Lower lobe of right lung (tissue), 2 donors: ENCODE measurements at regions not wholly inside any gene's neighbourhood (a gene's known extent, or its start where the extent isn't known, plus 50 kb on each side); places are given as distances from the start of the nearest gene placed in this dataset.
"Not testable (repeated sequence)": the region's sequence is repeated elsewhere in the genome, so short reads cannot be mapped to it uniquely, and the experiment has no call there.

ENCODE experiments used
- ATAC-seq, 2 donors: fragments of 200-7000 bp; cut with Tn5 transposase; one replicate each; pipeline ENCODE4 v1.9.1; 2020 to 2022; ENCODE audit warnings: mild to moderate bottlenecking in 2 of 2, moderate library complexity in 2 of 2
- DNase-seq: peaks from one replicate; pipeline ENCODE4 v3.0.0-alpha.2; 2020
- H3K27ac ChIP-seq: fragments of 200-600 bp; one replicate; pipeline ENCODE4 v1.8.0; 2022
- H3K27me3 ChIP-seq: fragments of 200-600 bp; one replicate; pipeline ENCODE4 v1.8.0; 2022; ENCODE audit warnings: low read depth
- H3K36me3 ChIP-seq: fragments of 200-600 bp; one replicate; pipeline ENCODE4 v1.8.0; 2022; ENCODE audit warnings: mild to moderate bottlenecking
- H3K4me1 ChIP-seq: fragments of 200-600 bp; one replicate; pipeline ENCODE4 v1.8.0; 2022
- H3K4me3 ChIP-seq: fragments of 200-600 bp; one replicate; pipeline ENCODE4 v1.8.0; 2022; ENCODE audit warnings: mild to moderate bottlenecking
- H3K9me3 ChIP-seq: fragments of 200-600 bp; one replicate; pipeline ENCODE4 v1.8.0; 2022
- intact Hi-C: fragments of 100-400 bp; cut with DNase I; formaldehyde crosslinking; loops from one replicate; pipeline ENCODE4 v1.11.0; 2022
- TF ChIP-seq, protein P1 (sequence below): fragments of 200-600 bp; IDR thresholded peaks from one replicate; pipeline ENCODE4 v1.8.0; 2022; ENCODE audit warnings: antibody characterized with exemption, mild to moderate bottlenecking
- donor health status: DM: no; HTN: yes; CAD: no; lungs with severe emphysema.

DNA sequence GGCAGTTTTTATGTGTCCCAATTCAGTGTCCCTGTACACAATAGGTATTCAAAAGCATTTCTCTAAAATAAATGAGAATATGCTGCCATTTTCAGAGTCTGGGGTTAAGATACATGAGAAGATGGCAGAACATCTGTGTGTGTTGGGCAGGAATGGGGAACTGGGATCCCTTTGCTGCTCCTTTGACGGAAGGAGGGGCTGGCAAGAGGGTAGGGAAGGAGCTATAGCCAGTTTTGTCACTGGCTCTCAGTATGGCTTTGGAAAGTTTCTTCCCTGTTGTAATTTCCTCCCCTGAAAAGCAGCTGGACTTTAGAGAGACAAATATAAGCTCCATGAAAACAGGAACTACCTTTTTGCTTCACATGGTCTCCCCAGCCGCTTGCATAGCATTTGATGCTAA lies 137.5 kb upstream of the PRR23C start:
- Histone ChIP-seq H3K27me3 (no peaks in the 10 kb centered on the region), H3K36me3 (no peaks in the 10 kb centered on the region), H3K9me3 (no peaks in the 10 kb centered on the region), H3K4me1 (no peaks in the 10 kb centered on the region), H3K27ac (no peak overlapping the region), H3K4me3 (no peak overlapping the region)
- DNase-seq (no peak), ATAC-seq (no peak)
- intact Hi-C loops, result no loop called here
- TF ChIP-seq, protein P1, sequence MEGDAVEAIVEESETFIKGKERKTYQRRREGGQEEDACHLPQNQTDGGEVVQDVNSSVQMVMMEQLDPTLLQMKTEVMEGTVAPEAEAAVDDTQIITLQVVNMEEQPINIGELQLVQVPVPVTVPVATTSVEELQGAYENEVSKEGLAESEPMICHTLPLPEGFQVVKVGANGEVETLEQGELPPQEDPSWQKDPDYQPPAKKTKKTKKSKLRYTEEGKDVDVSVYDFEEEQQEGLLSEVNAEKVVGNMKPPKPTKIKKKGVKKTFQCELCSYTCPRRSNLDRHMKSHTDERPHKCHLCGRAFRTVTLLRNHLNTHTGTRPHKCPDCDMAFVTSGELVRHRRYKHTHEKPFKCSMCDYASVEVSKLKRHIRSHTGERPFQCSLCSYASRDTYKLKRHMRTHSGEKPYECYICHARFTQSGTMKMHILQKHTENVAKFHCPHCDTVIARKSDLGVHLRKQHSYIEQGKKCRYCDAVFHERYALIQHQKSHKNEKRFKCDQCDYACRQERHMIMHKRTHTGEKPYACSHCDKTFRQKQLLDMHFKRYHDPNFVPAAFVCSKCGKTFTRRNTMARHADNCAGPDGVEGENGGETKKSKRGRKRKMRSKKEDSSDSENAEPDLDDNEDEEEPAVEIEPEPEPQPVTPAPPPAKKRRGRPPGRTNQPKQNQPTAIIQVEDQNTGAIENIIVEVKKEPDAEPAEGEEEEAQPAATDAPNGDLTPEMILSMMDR, result no peak

GRCh38 chr3:139182598-139182997 lies 137.9 kb upstream of the PRR23C start:
- TF ChIP-seq, protein P1, result no peak
- no peak for DNase-seq
- Histone ChIP-seq H3K27me3 (no peaks in the 10 kb centered on the region), H3K36me3 (no peaks in the 10 kb centered on the region), H3K9me3 (no peaks in the 10 kb centered on the region), H3K4me1 (no peaks in the 10 kb centered on the region), H3K4me3 (no peak overlapping the region), H3K27ac (no peak overlapping the region)
- intact Hi-C loops, result no loop called here
- ATAC-seq, result no peak

- ATAC-seq, result no peak
- Histone ChIP-seq H3K27me3 (no peaks in the 10 kb centered on the region), H3K4me3 (no peak overlapping the region), H3K36me3 (no peaks in the 10 kb centered on the region), H3K9me3 (no peaks in the 10 kb centered on the region), H3K27ac (no peak overlapping the region), H3K4me1 (no peaks in the 10 kb centered on the region)
- TF ChIP-seq, protein P1, result no peak
- no peak for DNase-seq
- intact Hi-C loops, result no loop called here
Measured at GRCh38 chr3:139185527-139185926, 140.8 kb upstream of the PRR23C start.

DNA sequence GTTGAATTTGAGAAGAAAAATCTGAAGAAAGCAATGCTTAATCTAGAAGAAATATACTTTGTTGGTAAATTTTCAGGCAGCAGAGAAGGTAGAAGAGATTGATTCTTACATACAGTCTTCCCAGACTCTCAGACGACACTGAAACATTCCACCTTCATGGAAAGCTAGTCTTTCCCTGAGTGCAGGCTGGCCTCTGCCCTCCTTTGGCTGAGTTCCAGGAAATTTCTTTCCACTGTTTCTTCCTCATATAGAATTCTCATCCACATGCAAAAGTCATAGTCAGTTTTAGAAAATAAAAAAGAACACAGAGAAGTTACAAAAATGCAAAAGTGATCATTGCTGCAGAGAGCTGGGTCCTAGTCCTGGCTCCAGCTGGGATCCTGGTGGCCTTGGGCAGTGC lies 142.5 kb upstream of the PRR23C start:
- Histone ChIP-seq H3K4me1 (no peaks in the 10 kb centered on the region), H3K27me3 (no peaks in the 10 kb centered on the region), H3K4me3 (no peak overlapping the region), H3K9me3 (no peaks in the 10 kb centered on the region), H3K27ac (no peak overlapping the region), H3K36me3 (no peaks in the 10 kb centered on the region)
- TF ChIP-seq, protein P1, result no peak
- intact Hi-C loops, result no loop called here
- no peak for DNase-seq
- no peak for ATAC-seq

DNA sequence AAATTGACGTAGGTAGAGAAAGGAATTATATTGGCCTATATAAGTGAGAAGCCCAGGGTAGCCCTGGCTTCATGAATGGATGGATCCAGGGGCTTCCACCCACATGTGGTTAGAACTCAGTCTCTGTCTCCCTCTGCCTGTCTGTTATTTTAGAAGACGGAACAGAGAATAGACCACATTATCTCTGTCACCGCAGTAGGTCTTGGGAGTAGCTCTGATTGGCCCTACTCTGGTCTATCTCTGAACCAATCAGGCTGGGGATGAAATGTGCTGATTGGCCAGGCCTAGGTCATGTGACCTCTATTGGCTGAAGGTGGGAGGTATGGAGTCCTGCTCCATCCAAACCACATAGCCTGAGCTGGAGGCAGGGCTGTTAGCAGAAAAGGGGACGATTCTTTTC lies 143.0 kb upstream of the PRR23C start:
- intact Hi-C loops, result no loop called here
- Histone ChIP-seq H3K9me3 (no peaks in the 10 kb centered on the region), H3K4me3 (no peak overlapping the region), H3K4me1 (no peaks in the 10 kb centered on the region), H3K27me3 (no peaks in the 10 kb centered on the region), H3K27ac (no peak overlapping the region), H3K36me3 (no peaks in the 10 kb centered on the region)
- TF ChIP-seq, protein P1, result no peak
- DNase-seq, result no peak
- no peak for ATAC-seq

DNA sequence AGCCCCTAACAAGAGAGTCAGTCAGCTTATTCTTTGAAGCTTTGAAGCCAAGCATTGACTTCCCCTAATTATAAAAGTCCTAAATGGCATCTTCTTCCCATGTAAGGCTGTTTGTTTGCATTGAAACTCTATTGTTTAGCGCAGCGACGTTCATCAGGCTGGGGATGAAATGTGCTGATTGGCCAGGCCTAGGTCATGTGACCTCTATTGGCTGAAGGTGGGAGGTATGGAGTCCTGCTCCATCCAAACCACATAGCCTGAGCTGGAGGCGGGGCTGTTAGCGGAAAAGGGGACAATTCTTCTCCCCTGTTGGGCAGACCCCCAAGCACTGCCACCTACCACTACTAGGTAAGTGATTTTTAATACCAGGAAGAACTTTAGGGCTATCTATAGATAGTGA lies 145.3 kb upstream of the PRR23C start:
- intact Hi-C loops, result no loop called here
- DNase-seq (no peak), ATAC-seq (no peak)
- TF ChIP-seq, protein P1, result no peak
- no peak overlapping the region for H3K27ac ChIP-seq
- H3K36me3 ChIP-seq, result no peaks in the 10 kb centered on the region
- no peaks in the 10 kb centered on the region for H3K4me1 ChIP-seq
- H3K27me3 ChIP-seq, result no peaks in the 10 kb centered on the region
- H3K4me3 ChIP-seq, result no peak overlapping the region
- no peaks in the 10 kb centered on the region for H3K9me3 ChIP-seq

- intact Hi-C loops, result not testable (repeated sequence)
Measured at GRCh38 chr3:139194421-139194820, 149.4 kb upstream of the MRPS22 start.

GRCh38 chr3:139196146-139196545 lies 147.7 kb upstream of the MRPS22 start:
- intact Hi-C loops, H3K27me3 ChIP-seq, H3K4me3 ChIP-seq, H3K9me3 ChIP-seq, H3K4me1 ChIP-seq, DNase-seq, H3K36me3 ChIP-seq, ATAC-seq, H3K27ac ChIP-seq: not testable (repeated sequence)

More at GRCh38 chr3:139194421-139194820, 149.4 kb upstream of the MRPS22 start:
- not testable (repeated sequence) for H3K36me3 ChIP-seq, H3K4me1 ChIP-seq, DNase-seq, H3K9me3 ChIP-seq, ATAC-seq, H3K4me3 ChIP-seq, H3K27me3 ChIP-seq, H3K27ac ChIP-seq
